Cardiac fibroblast (primary cell): ENCODE measurements at regions not wholly inside any gene's neighbourhood (a gene's known extent, or its start where the extent isn't known, plus 50 kb on each side); places are given as distances from the start of the nearest gene placed in this dataset.
"Not testable (repeated sequence)": the region's sequence is repeated elsewhere in the genome, so short reads cannot be mapped to it uniquely, and the experiment has no call there.

Source experiments
- DNase-seq, 2 donors: peaks; one replicate each; pipeline versions ENCODE4 v3.0.0 to v3.0.0-alpha.2; 2010; ENCODE audit warnings: low read depth in 2 of 2
- H3K4me3 ChIP-seq, 2 donors: replicated peaks in 1 of 2; 1 replicate in 1 of 2; 2 replicates in 1 of 2; pipeline ENCODE4 v1.5.1; 2011; ENCODE audit warnings: low read depth in 2 of 2, low read length in 2 of 2, mild to moderate bottlenecking in 2 of 2, moderate library complexity in 1 of 2
- CTCF ChIP-seq: IDR thresholded peaks from one replicate; pipeline ENCODE4 v1.5.1; 2011; ENCODE audit warnings: low read depth, mild to moderate bottlenecking, low read length, inconsistent platforms

- TF ChIP-seq CTCF = no peak
- H3K4me3 ChIP-seq = no peak overlapping the region
- no peak for DNase-seq
These were observed 62.2 kb upstream of the PAX3 start for GRCh38 chr2:222360997-222361396.

GRCh38 chr2:222361787-222362186, 62.6 kb upstream of the SGPP2 start:
- no peak overlapping the region for H3K4me3 ChIP-seq
- no peak for TF ChIP-seq CTCF
- DNase-seq = no peak

GRCh38 chr2:222362336-222362735, 62.0 kb upstream of the SGPP2 start:
- no peak for TF ChIP-seq CTCF
- peak in 1 of 2 donors; percentile 34 for DNase-seq
- no peak overlapping the region for H3K4me3 ChIP-seq

- DNase-seq = peak; percentile 61 to 77
- no peak overlapping the region for H3K4me3 ChIP-seq
- no peak for TF ChIP-seq CTCF
These were observed 60.0 kb upstream of the SGPP2 start for GRCh38 chr2:222364285-222364895.

GRCh38 chr2:222368280-222368679, 56.1 kb upstream of the SGPP2 start:
- not testable (repeated sequence) for H3K4me3 ChIP-seq

GRCh38 chr2:222372993-222373392, 51.4 kb upstream of the SGPP2 start:
- H3K4me3 ChIP-seq = no peak overlapping the region
- TF ChIP-seq CTCF = no peak
- DNase-seq = no peak

More at GRCh38 chr2:222368280-222368679, 56.1 kb upstream of the SGPP2 start:
- DNase-seq = not testable (repeated sequence)
